CD8-positive, alpha-beta memory T cell (primary cell): ENCODE measurements at regions not wholly inside any gene's neighbourhood (a gene's known extent, or its start where the extent isn't known, plus 50 kb on each side); places are given as distances from the start of the nearest gene placed in this dataset.

Experiments
- CTCF ChIA-PET: fragments of 350-600 bp; sonication (Branson Sonifier 250); formaldehyde crosslinking; loops from one replicate; lab custom pipeline; 2021; ENCODE audit warnings: antibody characterized with exemption; lab: Charles Lee
- POLR2A ChIA-PET: fragments of 350-600 bp; sonication (Branson Sonifier 250); formaldehyde crosslinking; loops from one replicate; lab custom pipeline; 2021; ENCODE audit warnings: antibody characterized with exemption; lab: Charles Lee
- DNase-seq, 5 donors: peaks; one replicate each; pipeline versions ENCODE4 v3.0.0 to v3.0.0-alpha.2; 2020 to 2022; ENCODE audit warnings: mixed read lengths in 1 of 5
- H3K27ac ChIP-seq: one replicate; pipeline ENCODE4 v1.7.0; 2013; ENCODE audit warnings: low read depth, mild to moderate bottlenecking, low read length, moderate library complexity
- H3K27me3 ChIP-seq: 2 replicates; pipeline ENCODE4 v1.7.0; 2013; ENCODE audit warnings: low read length, mild to moderate bottlenecking; ENCODE audit not compliant: insufficient read depth, poor library complexity, severe bottlenecking
- H3K36me3 ChIP-seq: 2 replicates; pipeline ENCODE4 v1.7.0; 2013; ENCODE audit warnings: mild to moderate bottlenecking, low read length, moderate library complexity; ENCODE audit not compliant: insufficient read depth
- H3K4me1 ChIP-seq: 2 replicates; pipeline ENCODE4 v1.7.0; 2013; ENCODE audit warnings: mild to moderate bottlenecking, low read length, moderate library complexity; ENCODE audit not compliant: insufficient read depth
- H3K4me3 ChIP-seq: 2 replicates; pipeline ENCODE4 v1.7.0; 2013; ENCODE audit warnings: mild to moderate bottlenecking, low read length
- H3K9me3 ChIP-seq: 2 replicates; pipeline ENCODE4 v1.7.0; 2013; ENCODE audit warnings: mild to moderate bottlenecking, low read length
- H3K27ac Mint-ChIP-seq, 8 donors: one replicate each; pipeline ENCODE4 v1.8.0; 2020 to 2021; ENCODE audit warnings: mixed read lengths in 8 of 8, mild to moderate bottlenecking in 6 of 8, inconsistent platforms in 3 of 8, moderate library complexity in 3 of 8
- H3K27me3 Mint-ChIP-seq, 2 donors: one replicate each; pipeline ENCODE4 v1.8.0; 2020 to 2021; ENCODE audit warnings: mixed read lengths in 2 of 2, mild to moderate bottlenecking in 1 of 2, moderate library complexity in 1 of 2
- H3K36me3 Mint-ChIP-seq, 3 donors: one replicate each; pipeline ENCODE4 v1.8.0; 2020 to 2021; ENCODE audit warnings: mixed read lengths in 3 of 3, inconsistent platforms in 1 of 3, mild to moderate bottlenecking in 1 of 3
- H3K4me1 Mint-ChIP-seq, 3 donors: one replicate each; pipeline ENCODE4 v1.8.0; 2020 to 2021; ENCODE audit warnings: mixed read lengths in 3 of 3, inconsistent platforms in 1 of 3, mild to moderate bottlenecking in 1 of 3
- H3K4me3 Mint-ChIP-seq, 7 donors: one replicate each; pipeline ENCODE4 v1.8.0; 2020 to 2021; ENCODE audit warnings: mixed read lengths in 7 of 7, mild to moderate bottlenecking in 6 of 7, moderate library complexity in 4 of 7, inconsistent platforms in 2 of 7
- H3K9me3 Mint-ChIP-seq, 5 donors: one replicate each; pipeline ENCODE4 v1.8.0; 2020 to 2022; ENCODE audit warnings: mixed read lengths in 5 of 5, mild to moderate bottlenecking in 3 of 5, moderate library complexity in 2 of 5, inconsistent platforms in 1 of 5

- Histone ChIP-seq H3K36me3 (no peaks in the 10 kb centered on the region), H3K27me3 (no peaks in the 10 kb centered on the region), H3K27ac (no peak overlapping the region), H3K4me1 (no peaks in the 10 kb centered on the region), H3K4me3 (no peak overlapping the region), H3K9me3 (no peaks in the 10 kb centered on the region)
- Mint-ChIP-seq H3K27me3 (peaks cover 0 to 8% of the 10 kb centered on the region in 2 donors), H3K4me1 (no peaks in the 10 kb centered on the region), H3K27ac (no peak overlapping the region), H3K4me3 (no peak overlapping the region), H3K9me3 (no peaks in the 10 kb centered on the region), H3K36me3 (no peaks in the 10 kb centered on the region)
- ChIA-PET POLR2A (no interaction called here), CTCF (no interaction called here)
- DNase-seq: no peak
Observed at GRCh38 chrX:19183761-19184477, 61.7 kb upstream of the ADGRG2 start.

- POLR2A ChIA-PET: no interaction called here
- Mint-ChIP-seq H3K27me3 (peaks cover 0 to 3% of the 10 kb centered on the region in 2 donors), H3K36me3 (peaks cover 0 to 3% (median 0%) of the 10 kb centered on the region in 3 donors), H3K9me3 (peaks cover 0 to 4% (median 0%) of the 10 kb centered on the region in 5 donors), H3K4me1 (no peaks in the 10 kb centered on the region), H3K4me3 (no peak overlapping the region), H3K27ac (no peak overlapping the region)
- Histone ChIP-seq H3K36me3 (no peaks in the 10 kb centered on the region), H3K27ac (no peak overlapping the region), H3K27me3 (no peaks in the 10 kb centered on the region), H3K4me1 (no peaks in the 10 kb centered on the region), H3K9me3 (no peaks in the 10 kb centered on the region), H3K4me3 (no peak overlapping the region)
- no peak for DNase-seq
- CTCF ChIA-PET: no interaction called here
Observed at GRCh38 chrX:19188566-19188965, 66.3 kb upstream of the ADGRG2 start.

- Histone ChIP-seq H3K36me3 (no peaks in the 10 kb centered on the region), H3K4me1 (no peaks in the 10 kb centered on the region), H3K4me3 (no peak overlapping the region), H3K27me3 (no peaks in the 10 kb centered on the region), H3K27ac (no peak overlapping the region), H3K9me3 (no peaks in the 10 kb centered on the region)
- peaks cover 0 to 8% of the 10 kb centered on the region in 2 donors for H3K27me3 Mint-ChIP-seq
- no peak overlapping the region for H3K27ac Mint-ChIP-seq
- ChIA-PET POLR2A (no interaction called here), CTCF (no interaction called here)
- H3K9me3 Mint-ChIP-seq: peaks cover 0 to 4% (median 0%) of the 10 kb centered on the region in 5 donors
- H3K4me1 Mint-ChIP-seq: peaks cover 0 to 18% (median 5%) of the 10 kb centered on the region in 3 donors
- no peak for DNase-seq
- H3K36me3 Mint-ChIP-seq: peaks cover 0 to 3% (median 0%) of the 10 kb centered on the region in 3 donors
- H3K4me3 Mint-ChIP-seq: no peak overlapping the region
Observed at GRCh38 chrX:19190902-19191301, 68.6 kb upstream of the ADGRG2 start.

- Mint-ChIP-seq H3K27me3 (peaks cover 0 to 7% of the 10 kb centered on the region in 2 donors), H3K4me3 (no peak overlapping the region), H3K36me3 (peaks cover 0 to 3% (median 0%) of the 10 kb centered on the region in 3 donors), H3K27ac (no peak overlapping the region), H3K9me3 (peaks cover 0 to 4% (median 0%) of the 10 kb centered on the region in 5 donors), H3K4me1 (peaks cover 4 to 25% (median 5%) of the 10 kb centered on the region in 3 donors)
- Histone ChIP-seq H3K36me3 (no peaks in the 10 kb centered on the region), H3K27me3 (no peaks in the 10 kb centered on the region), H3K4me3 (no peak overlapping the region), H3K27ac (no peak overlapping the region), H3K4me1 (no peaks in the 10 kb centered on the region), H3K9me3 (no peaks in the 10 kb centered on the region)
- ChIA-PET CTCF (no interaction called here), POLR2A (no interaction called here)
- no peak for DNase-seq
Observed at GRCh38 chrX:19193565-19193964, 71.3 kb upstream of the ADGRG2 start.

GRCh38 chrX:19194285-19195242 lies 72.3 kb upstream of the ADGRG2 start:
- Mint-ChIP-seq H3K4me3 (peak overlapping the region in 4 of 7 donors; percentile 2 to 59 (median 12)), H3K27ac (peak overlapping the region in 5 of 8 donors; percentile 10 to 60 (median 35)), H3K4me1 (peaks cover 5 to 30% (median 7%) of the 10 kb centered on the region in 3 donors), H3K9me3 (peaks cover 0 to 4% (median 0%) of the 10 kb centered on the region in 5 donors), H3K36me3 (peaks cover 0 to 3% (median 0%) of the 10 kb centered on the region in 3 donors), H3K27me3 (peaks cover 0 to 7% of the 10 kb centered on the region in 2 donors)
- ChIA-PET CTCF (no interaction called here), POLR2A (no interaction called here)
- H3K9me3 ChIP-seq: no peaks in the 10 kb centered on the region
- H3K4me3 ChIP-seq: no peak overlapping the region
- no peak overlapping the region for H3K27ac ChIP-seq
- no peaks in the 10 kb centered on the region for H3K4me1 ChIP-seq
- no peaks in the 10 kb centered on the region for H3K36me3 ChIP-seq
- H3K27me3 ChIP-seq: no peaks in the 10 kb centered on the region
- no peak for DNase-seq

GRCh38 chrX:19195243-19195610 lies 73.0 kb upstream of the ADGRG2 start:
- Mint-ChIP-seq H3K36me3 (peaks cover 0 to 3% (median 0%) of the 10 kb centered on the region in 3 donors), H3K9me3 (peaks cover 0 to 4% (median 0%) of the 10 kb centered on the region in 5 donors), H3K4me1 (peaks cover 5 to 30% (median 10%) of the 10 kb centered on the region in 3 donors), H3K4me3 (peak overlapping the region in 2 of 7 donors; percentile 16 to 37), H3K27me3 (peaks cover 0 to 7% of the 10 kb centered on the region in 2 donors), H3K27ac (peak overlapping the region in 6 of 8 donors; percentile 10 to 88 (median 43))
- Histone ChIP-seq H3K9me3 (no peaks in the 10 kb centered on the region), H3K27ac (no peak overlapping the region), H3K4me3 (no peak overlapping the region), H3K4me1 (no peaks in the 10 kb centered on the region), H3K27me3 (no peaks in the 10 kb centered on the region), H3K36me3 (no peaks in the 10 kb centered on the region)
- POLR2A ChIA-PET: no interaction called here
- CTCF ChIA-PET: no interaction called here
- DNase-seq: no peak

GRCh38 chrX:19198473-19198872 lies 76.2 kb upstream of the ADGRG2 start:
- no peak overlapping the region for H3K27ac ChIP-seq
- no peaks in the 10 kb centered on the region for H3K36me3 Mint-ChIP-seq
- peaks cover 0 to 11% of the 10 kb centered on the region in 2 donors for H3K27me3 Mint-ChIP-seq
- no peaks in the 10 kb centered on the region for H3K27me3 ChIP-seq
- H3K27ac Mint-ChIP-seq: no peak overlapping the region
- POLR2A ChIA-PET: no interaction called here
- no peaks in the 10 kb centered on the region for H3K4me1 ChIP-seq
- no peaks in the 10 kb centered on the region for H3K36me3 ChIP-seq
- no peak for DNase-seq
- H3K4me3 ChIP-seq: no peak overlapping the region
- CTCF ChIA-PET: no interaction called here
- no peaks in the 10 kb centered on the region for H3K9me3 ChIP-seq
- H3K4me1 Mint-ChIP-seq: peaks cover 5 to 30% (median 10%) of the 10 kb centered on the region in 3 donors
- no peaks in the 10 kb centered on the region for H3K9me3 Mint-ChIP-seq
- H3K4me3 Mint-ChIP-seq: peak overlapping the region in 1 of 7 donors; percentile 23

- H3K4me3 Mint-ChIP-seq: no peak overlapping the region
- Histone ChIP-seq H3K4me3 (no peak overlapping the region), H3K36me3 (no peaks in the 10 kb centered on the region), H3K27ac (no peak overlapping the region), H3K9me3 (no peaks in the 10 kb centered on the region), H3K4me1 (no peaks in the 10 kb centered on the region), H3K27me3 (no peaks in the 10 kb centered on the region)
- POLR2A ChIA-PET: no interaction called here
- H3K9me3 Mint-ChIP-seq: peaks cover 0 to 2% (median 0%) of the 10 kb centered on the region in 5 donors
- H3K27me3 Mint-ChIP-seq: peaks cover 0 to 6% of the 10 kb centered on the region in 2 donors
- no peak overlapping the region for H3K27ac Mint-ChIP-seq
- CTCF ChIA-PET: no interaction called here
- H3K4me1 Mint-ChIP-seq: peaks cover 0 to 10% (median 9%) of the 10 kb centered on the region in 3 donors
- no peak for DNase-seq
- H3K36me3 Mint-ChIP-seq: no peaks in the 10 kb centered on the region
Observed at GRCh38 chrX:19202171-19202570, 79.9 kb upstream of the ADGRG2 start.
